ENCODE measurements at regions not wholly inside any gene's neighbourhood (a gene's known extent, or its start where the extent isn't known, plus 50 kb on each side); places are given as distances from the start of the nearest gene placed in this dataset.

GRCh38 chr1:191971447-191971846 lies 186.8 kb upstream of the RGS18 start:
- H3K9me3 ChIP-seq (ENCODE audit: insufficient read depth, low read depth, low read length) = peaks cover 11% of the 10 kb centered on the region
- 95% methylated on average over 3 of the region's 3 CpGs for WGBS
- no peaks in the 10 kb centered on the region for H3K27me3 ChIP-seq (ENCODE audit: insufficient read depth, low read length)

DNA sequence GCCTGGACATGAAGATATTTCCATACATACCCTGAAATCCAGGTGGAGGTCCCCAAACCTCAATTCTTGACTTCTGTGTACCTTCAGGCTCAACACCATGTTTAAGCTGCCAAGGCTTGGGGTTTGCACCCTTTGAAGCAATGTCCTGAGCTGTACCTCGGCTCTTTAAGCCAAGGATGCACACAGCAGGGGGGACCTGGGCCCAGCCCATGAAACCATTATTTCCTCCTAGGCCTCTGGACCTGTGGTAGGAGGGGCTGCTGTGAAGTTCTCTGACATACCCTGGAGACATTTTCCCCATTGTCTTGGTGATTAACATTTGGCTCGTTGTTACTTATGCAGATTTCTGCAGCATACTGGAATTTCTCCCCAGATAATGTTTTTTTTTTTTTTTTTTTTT lies 184.3 kb upstream of the RGS18 start:
- no peaks in the 10 kb centered on the region for H3K4me1 ChIP-seq (ENCODE audit: insufficient read depth, low read length)
- WGBS = 66% methylated on average over 2 of the region's 2 CpGs
- H3K27ac ChIP-seq (ENCODE audit: low read depth, low read length) = no peak overlapping the region
- H3K4me3 ChIP-seq (ENCODE audit: low read length) = no peak overlapping the region
- no peaks in the 10 kb centered on the region for H3K27me3 ChIP-seq (ENCODE audit: insufficient read depth, low read length)
- H3K9me3 ChIP-seq (ENCODE audit: insufficient read depth, low read depth, low read length) = peaks cover 11% of the 10 kb centered on the region
- H3K9ac ChIP-seq (ENCODE audit: low read depth, low read length) = no peak overlapping the region
- H3K36me3 ChIP-seq (ENCODE audit: insufficient read depth, low read length) = no peaks in the 10 kb centered on the region

More at GRCh38 chr1:191971447-191971846, 186.8 kb upstream of the RGS18 start:
- Histone ChIP-seq H3K9ac (ENCODE audit: low read depth, low read length) (no peak overlapping the region), H3K4me3 (ENCODE audit: low read length) (no peak overlapping the region), H3K27ac (ENCODE audit: low read depth, low read length) (no peak overlapping the region), H3K36me3 (ENCODE audit: insufficient read depth, low read length) (no peaks in the 10 kb centered on the region), H3K4me1 (ENCODE audit: insufficient read depth, low read length) (no peaks in the 10 kb centered on the region)

DNA sequence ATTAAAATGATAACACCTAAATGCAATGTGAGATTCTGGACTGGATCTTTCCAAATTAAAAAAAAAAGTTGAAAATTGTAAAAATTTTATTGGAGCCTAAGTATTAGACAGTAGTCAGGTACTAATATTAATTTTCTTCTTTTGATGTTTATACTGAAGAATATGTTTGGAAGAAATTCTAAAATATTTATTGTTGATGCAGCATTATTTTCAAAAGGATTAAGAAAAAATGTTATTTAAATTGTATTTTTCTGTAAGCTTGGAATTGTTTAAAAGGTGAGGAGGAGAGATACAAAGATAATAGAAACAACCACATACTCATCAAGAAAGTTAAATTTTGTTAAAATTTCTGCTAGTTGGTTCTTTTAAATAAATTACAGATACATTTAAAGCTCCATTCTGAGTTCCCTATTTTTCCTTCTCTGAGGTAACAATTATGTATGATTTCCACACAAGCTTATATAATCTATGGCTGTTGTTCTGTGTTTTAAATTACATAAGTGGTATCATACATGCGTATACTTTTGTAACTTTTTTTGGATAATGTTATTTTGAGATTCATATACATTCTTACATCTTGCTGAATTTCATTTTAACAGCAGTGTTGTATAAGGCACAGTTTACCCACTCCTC lies 180.3 kb upstream of the RGS18 start:
- no peak overlapping the region for H3K4me3 ChIP-seq (ENCODE audit: low read length)

GRCh38 chr1:191984856-191985255 lies 173.4 kb upstream of the RGS18 start:
- Histone ChIP-seq H3K27ac (ENCODE audit: low read depth, low read length) (no peak overlapping the region), H3K9me3 (ENCODE audit: insufficient read depth, low read depth, low read length) (no peaks in the 10 kb centered on the region), H3K27me3 (ENCODE audit: insufficient read depth, low read length) (no peaks in the 10 kb centered on the region), H3K4me1 (ENCODE audit: insufficient read depth, low read length) (no peaks in the 10 kb centered on the region), H3K36me3 (ENCODE audit: insufficient read depth, low read length) (no peaks in the 10 kb centered on the region), H3K4me3 (ENCODE audit: low read length) (no peak overlapping the region), H3K9ac (ENCODE audit: low read depth, low read length) (no peak overlapping the region)
- 95% methylated on average over 6 of the region's 6 CpGs for WGBS

More for the DNA sequence above, 180.3 kb upstream of the RGS18 start:
- Histone ChIP-seq H3K9me3 (ENCODE audit: insufficient read depth, low read depth, low read length) (peaks cover 11% of the 10 kb centered on the region), H3K27ac (ENCODE audit: low read depth, low read length) (no peak overlapping the region), H3K27me3 (ENCODE audit: insufficient read depth, low read length) (no peaks in the 10 kb centered on the region), H3K9ac (ENCODE audit: low read depth, low read length) (no peak overlapping the region), H3K4me1 (ENCODE audit: insufficient read depth, low read length) (no peaks in the 10 kb centered on the region), H3K36me3 (ENCODE audit: insufficient read depth, low read length) (no peaks in the 10 kb centered on the region)
- no CpG with 5 or more reads among the region's 1 CpG for WGBS

DNA sequence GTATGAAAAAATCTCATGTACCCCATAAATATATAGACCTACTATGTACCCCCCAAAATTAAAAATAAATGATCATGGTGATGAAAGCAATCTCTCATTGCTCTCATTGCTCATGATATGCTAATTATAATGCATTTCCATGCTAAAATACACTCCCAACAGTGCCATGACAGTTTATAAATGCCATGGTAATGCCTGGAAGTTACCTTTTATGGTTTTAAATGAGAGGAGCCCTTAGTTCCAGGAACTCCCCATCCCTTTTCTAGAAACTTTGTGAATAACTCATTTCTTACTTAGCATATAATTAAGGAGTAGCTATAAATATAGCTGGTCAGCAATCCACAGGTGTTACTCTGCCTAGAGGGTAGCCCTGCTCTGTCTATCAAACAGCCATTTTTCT lies 166.1 kb upstream of the RGS18 start:
- Histone ChIP-seq H3K9me3 (ENCODE audit: insufficient read depth, low read depth, low read length) (no peaks in the 10 kb centered on the region), H3K4me1 (ENCODE audit: insufficient read depth, low read length) (no peaks in the 10 kb centered on the region), H3K27me3 (ENCODE audit: insufficient read depth, low read length) (no peaks in the 10 kb centered on the region), H3K36me3 (ENCODE audit: insufficient read depth, low read length) (no peaks in the 10 kb centered on the region), H3K9ac (ENCODE audit: low read depth, low read length) (no peak overlapping the region), H3K27ac (ENCODE audit: low read depth, low read length) (no peak overlapping the region), H3K4me3 (ENCODE audit: low read length) (no peak overlapping the region)

- Histone ChIP-seq H3K4me1 (ENCODE audit: insufficient read depth, low read length) (no peaks in the 10 kb centered on the region), H3K27ac (ENCODE audit: low read depth, low read length) (no peak overlapping the region), H3K36me3 (ENCODE audit: insufficient read depth, low read length) (no peaks in the 10 kb centered on the region), H3K27me3 (ENCODE audit: insufficient read depth, low read length) (no peaks in the 10 kb centered on the region), H3K9me3 (ENCODE audit: insufficient read depth, low read depth, low read length) (no peaks in the 10 kb centered on the region), H3K9ac (ENCODE audit: low read depth, low read length) (no peak overlapping the region), H3K4me3 (ENCODE audit: low read length) (no peak overlapping the region)
- 71% methylated on average over 2 of the region's 2 CpGs for WGBS
Observed at GRCh38 chr1:191993549-191993948, 164.7 kb upstream of the RGS18 start.

DNA sequence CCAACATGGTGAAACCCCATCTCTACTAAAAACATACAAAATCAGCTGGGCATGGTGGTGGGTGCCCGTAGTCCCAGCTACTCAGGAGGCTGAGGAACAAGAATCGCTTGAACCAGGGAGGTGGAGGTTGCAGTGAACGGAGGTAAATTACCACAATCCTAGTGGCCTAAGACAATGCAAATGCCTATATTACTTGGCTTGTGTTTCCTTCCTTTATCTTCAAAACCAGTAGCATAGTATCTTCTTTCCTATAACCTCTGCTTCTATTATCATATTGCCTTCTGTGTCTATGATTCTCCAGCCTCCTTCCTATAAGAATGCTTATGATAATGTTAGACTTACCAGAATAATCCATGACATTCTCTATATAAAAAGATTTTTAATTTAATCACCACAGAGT lies 156.2 kb upstream of the RGS18 start:
- no peaks in the 10 kb centered on the region for H3K27me3 ChIP-seq (ENCODE audit: insufficient read depth, low read length)
- 91% methylated on average over 3 of the region's 3 CpGs for WGBS
- no peak overlapping the region for H3K4me3 ChIP-seq (ENCODE audit: low read length)
- no peaks in the 10 kb centered on the region for H3K4me1 ChIP-seq (ENCODE audit: insufficient read depth, low read length)
- H3K27ac ChIP-seq (ENCODE audit: low read depth, low read length) = no peak overlapping the region
- no peaks in the 10 kb centered on the region for H3K9me3 ChIP-seq (ENCODE audit: insufficient read depth, low read depth, low read length)
- H3K36me3 ChIP-seq (ENCODE audit: insufficient read depth, low read length) = no peaks in the 10 kb centered on the region
- no peak overlapping the region for H3K9ac ChIP-seq (ENCODE audit: low read depth, low read length)

DNA sequence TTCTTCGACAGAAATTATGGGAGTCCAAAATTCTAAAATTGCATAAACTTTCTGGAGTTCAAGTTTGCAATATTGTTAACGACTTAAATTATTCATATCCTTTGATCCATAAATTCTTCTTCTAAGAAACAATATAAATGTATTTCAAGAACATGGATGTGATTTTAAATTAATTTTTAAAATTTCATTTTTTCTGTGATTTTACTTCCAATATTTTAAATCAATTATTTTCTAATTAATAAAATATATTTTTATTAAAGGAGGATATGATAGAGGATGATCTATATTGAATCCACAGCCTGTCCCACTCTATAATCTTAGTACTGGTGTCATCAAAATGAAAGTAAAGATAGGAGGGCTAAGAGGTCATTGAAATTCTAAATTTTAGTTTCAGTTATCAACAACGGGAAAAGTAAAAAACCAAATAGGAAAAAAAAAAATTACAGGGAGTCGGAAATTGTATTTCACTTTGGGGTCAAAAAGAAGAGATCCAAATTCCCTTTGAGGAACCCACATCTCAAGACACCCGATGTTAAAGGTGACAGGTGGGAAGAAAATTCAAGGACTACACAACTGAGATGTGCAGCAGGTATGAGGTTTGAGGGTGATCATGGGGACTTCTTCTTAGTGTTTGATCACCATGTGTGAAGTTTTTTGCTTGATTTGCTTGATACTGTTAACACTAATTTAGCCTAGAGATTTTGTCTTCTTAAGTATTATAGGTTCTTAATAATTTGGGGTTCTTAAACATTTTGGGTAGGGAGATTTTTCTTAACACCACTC lies 154.8 kb upstream of the RGS18 start:
- no peaks in the 10 kb centered on the region for H3K27me3 ChIP-seq (ENCODE audit: insufficient read depth, low read length)
- no peaks in the 10 kb centered on the region for H3K36me3 ChIP-seq (ENCODE audit: insufficient read depth, low read length)
- no peaks in the 10 kb centered on the region for H3K9me3 ChIP-seq (ENCODE audit: insufficient read depth, low read depth, low read length)
- H3K9ac ChIP-seq (ENCODE audit: low read depth, low read length) = no peak overlapping the region
- H3K4me1 ChIP-seq (ENCODE audit: insufficient read depth, low read length) = no peaks in the 10 kb centered on the region
- no peak overlapping the region for H3K4me3 ChIP-seq (ENCODE audit: low read length)
- WGBS = 91% methylated on average over 4 of the region's 5 CpGs
- H3K27ac ChIP-seq (ENCODE audit: low read depth, low read length) = no peak overlapping the region

DNA sequence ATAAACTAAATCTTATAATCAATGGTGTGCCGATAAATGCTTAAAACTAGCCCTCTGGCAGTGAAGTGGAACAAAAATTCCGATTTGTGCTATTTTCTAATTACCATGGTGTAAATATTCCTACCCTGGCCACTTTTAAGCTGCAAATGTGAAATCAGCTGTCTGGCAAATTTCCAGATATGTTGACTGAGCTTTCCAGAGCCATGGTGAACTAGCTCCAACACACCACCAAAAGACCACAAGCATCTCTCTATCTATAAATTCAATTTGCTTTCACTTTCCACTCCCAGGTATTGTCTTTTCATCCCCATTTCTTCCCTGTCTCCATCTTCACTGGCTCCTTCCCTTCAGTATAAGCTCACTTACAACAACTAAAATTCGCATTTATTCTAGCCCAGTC lies 152.3 kb upstream of the RGS18 start:
- no peak overlapping the region for H3K9ac ChIP-seq (ENCODE audit: low read depth, low read length)
- H3K4me1 ChIP-seq (ENCODE audit: insufficient read depth, low read length) = no peaks in the 10 kb centered on the region
- no peaks in the 10 kb centered on the region for H3K36me3 ChIP-seq (ENCODE audit: insufficient read depth, low read length)
- WGBS = 94% methylated on average over 3 of the region's 3 CpGs
- no peak overlapping the region for H3K27ac ChIP-seq (ENCODE audit: low read depth, low read length)
- H3K4me3 ChIP-seq (ENCODE audit: low read length) = no peak overlapping the region
- no peaks in the 10 kb centered on the region for H3K27me3 ChIP-seq (ENCODE audit: insufficient read depth, low read length)
- no peaks in the 10 kb centered on the region for H3K9me3 ChIP-seq (ENCODE audit: insufficient read depth, low read depth, low read length)

DNA sequence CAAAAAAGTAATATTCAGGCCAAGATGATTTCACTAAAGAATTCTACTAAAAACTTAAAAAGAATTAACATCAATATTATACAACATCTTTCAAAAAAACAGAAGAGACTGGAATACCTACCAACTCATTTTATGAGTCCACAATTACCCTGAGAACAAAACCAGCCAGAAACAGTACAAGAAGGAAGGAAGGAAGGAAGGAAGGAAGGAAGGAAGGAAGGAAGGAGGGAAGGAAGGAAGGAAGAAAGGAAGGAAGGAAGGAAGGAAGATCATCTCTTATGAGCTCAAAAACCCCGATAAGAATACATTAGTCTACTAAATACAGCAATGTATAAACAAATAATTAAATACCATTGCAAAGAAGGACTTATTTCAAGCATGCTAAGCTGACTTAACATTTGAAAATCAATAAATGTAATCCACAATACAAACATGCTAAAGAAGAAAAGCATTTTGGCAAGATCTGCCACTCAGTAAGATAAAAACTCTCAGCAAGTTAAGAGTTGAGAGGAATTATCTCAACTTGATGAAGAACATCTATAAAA lies 149.9 kb upstream of the RGS18 start:
- H3K27ac ChIP-seq (ENCODE audit: low read depth, low read length) = no peak overlapping the region
- WGBS = no CpG with 5 or more reads among the region's 1 CpG

DNA sequence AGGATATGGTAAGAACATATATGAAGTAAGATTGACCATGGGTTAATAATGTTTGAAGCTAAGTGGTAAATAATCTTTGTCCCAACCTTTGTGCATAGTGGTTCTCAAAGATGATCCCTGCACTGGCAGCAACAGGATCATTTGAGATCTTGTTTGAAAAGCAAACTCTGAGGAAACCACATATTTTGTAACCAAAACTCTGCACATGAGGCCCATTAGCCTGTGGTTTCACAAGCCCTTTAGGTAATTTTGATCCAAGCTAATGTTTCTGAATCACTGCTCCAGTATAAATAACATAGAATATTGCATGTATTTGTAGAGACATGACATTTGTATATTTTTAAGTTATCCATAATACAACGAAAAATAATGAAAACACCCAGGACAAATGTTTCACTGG lies 147.9 kb upstream of the RGS18 start:
- Histone ChIP-seq H3K27me3 (ENCODE audit: insufficient read depth, low read length) (no peaks in the 10 kb centered on the region), H3K9ac (ENCODE audit: low read depth, low read length) (no peak overlapping the region), H3K9me3 (ENCODE audit: insufficient read depth, low read depth, low read length) (no peaks in the 10 kb centered on the region), H3K4me1 (ENCODE audit: insufficient read depth, low read length) (no peaks in the 10 kb centered on the region), H3K27ac (ENCODE audit: low read depth, low read length) (no peak overlapping the region), H3K36me3 (ENCODE audit: insufficient read depth, low read length) (no peaks in the 10 kb centered on the region), H3K4me3 (ENCODE audit: low read length) (no peak overlapping the region)
- WGBS = no CpG with 5 or more reads among the region's 1 CpG

More for the DNA sequence above, 149.9 kb upstream of the RGS18 start:
- H3K9ac ChIP-seq (ENCODE audit: low read depth, low read length) = no peak overlapping the region
- no peaks in the 10 kb centered on the region for H3K36me3 ChIP-seq (ENCODE audit: insufficient read depth, low read length)
- no peaks in the 10 kb centered on the region for H3K27me3 ChIP-seq (ENCODE audit: insufficient read depth, low read length)
- H3K4me3 ChIP-seq (ENCODE audit: low read length) = no peak overlapping the region
- H3K4me1 ChIP-seq (ENCODE audit: insufficient read depth, low read length) = no peaks in the 10 kb centered on the region
- no peaks in the 10 kb centered on the region for H3K9me3 ChIP-seq (ENCODE audit: insufficient read depth, low read depth, low read length)

Measured in HUES64 (cell line).